HEK293 (cell line): ENCODE measurements at regions not wholly inside any gene's neighbourhood (a gene's known extent, or its start where the extent isn't known, plus 50 kb on each side); places are given as distances from the start of the nearest gene placed in this dataset.

Experiments
- CTCF ChIA-PET: fragments of 350-600 bp; formaldehyde crosslinking; extraction: SDS; loops from one replicate; lab custom pipeline; 2021; ENCODE audit warnings: antibody characterized with exemption; lab: Yijun Ruan, JAX
- POLR2A ChIA-PET: fragments of 300-600 bp; formaldehyde crosslinking; extraction: SDS; loops from one replicate; lab custom pipeline; 2020; ENCODE audit warnings: antibody characterized with exemption, inconsistent platforms; lab: Yijun Ruan, JAX
- H3K27ac ChIP-seq: fragments of 200-500 bp; sonication (Bioruptor generic); 2 replicates; pipeline ENCODE4 v1.5.1; 2014; ENCODE audit warnings: low read depth, low read length, control low read depth, inconsistent platforms; ENCODE audit errors: extremely low read depth
- H3K36me3 ChIP-seq, 2 experiments: fragments of 200-500 bp in 1 of 2; sonication (Bioruptor generic) in 1 of 2; 1 replicate in 1 of 2; 2 replicates in 1 of 2; pipeline ENCODE4 v1.5.1; 2014 to 2017; ENCODE audit warnings: inconsistent platforms in 2 of 2, low read length in 2 of 2; ENCODE audit not compliant: control insufficient read depth in 2 of 2, insufficient read depth in 1 of 2
- H3K4me1 ChIP-seq: fragments of 200-500 bp; sonication (Bioruptor generic); 2 replicates; pipeline ENCODE4 v1.5.1; 2014; ENCODE audit warnings: mild to moderate bottlenecking, low read length, inconsistent platforms; ENCODE audit not compliant: control insufficient read depth, insufficient read depth
- H3K4me3 ChIP-seq: 2 replicates; pipeline ENCODE4 v1.5.1; 2011; ENCODE audit warnings: low read depth, mild to moderate bottlenecking, control low read depth, low read length, moderate library complexity
- H3K9me3 ChIP-seq: fragments of 200-500 bp; sonication (Bioruptor generic); 2 replicates; pipeline ENCODE4 v1.5.1; 2014; ENCODE audit warnings: low read depth, low read length, inconsistent platforms; ENCODE audit not compliant: control insufficient read depth, insufficient read depth
- BCL11A ChIP-seq: fragments of 450-650 bp; formaldehyde crosslinking; IDR thresholded peaks from 2 replicates; pipeline ENCODE4 v1.5.1; 2016; ENCODE audit warnings: low read depth, missing biosample characterization, missing genetic modification characterization
- FEZF1 ChIP-seq: fragments of 450-650 bp; formaldehyde crosslinking; IDR thresholded peaks from 2 replicates; pipeline ENCODE4 v1.5.1; 2016; ENCODE audit warnings: missing biosample characterization, missing genetic modification characterization
- GLIS2 ChIP-seq: fragments of 450-650 bp; formaldehyde crosslinking; IDR thresholded peaks from 2 replicates; pipeline ENCODE4 v1.5.1; 2016; ENCODE audit warnings: missing biosample characterization, missing genetic modification characterization
- KLF1 ChIP-seq: fragments of 450-650 bp; formaldehyde crosslinking; IDR thresholded peaks from 2 replicates; pipeline ENCODE4 v1.5.1; 2016; ENCODE audit warnings: missing biosample characterization, missing genetic modification characterization
- KLF7 ChIP-seq: fragments of 450-650 bp; formaldehyde crosslinking; IDR thresholded peaks from 2 replicates; pipeline ENCODE4 v1.5.1; 2016; ENCODE audit warnings: missing biosample characterization, missing genetic modification characterization, borderline replicate concordance
- OSR2 ChIP-seq: fragments of 450-650 bp; formaldehyde crosslinking; IDR thresholded peaks from 2 replicates; pipeline ENCODE4 v1.5.1; 2016; ENCODE audit warnings: missing biosample characterization, missing genetic modification characterization
- ZBTB17 ChIP-seq: fragments of 450-650 bp; formaldehyde crosslinking; IDR thresholded peaks from 2 replicates; pipeline ENCODE4 v1.5.1; 2016; ENCODE audit warnings: missing biosample characterization, missing genetic modification characterization
- ZBTB21 ChIP-seq: fragments of 450-650 bp; formaldehyde crosslinking; IDR thresholded peaks from 2 replicates; pipeline ENCODE4 v1.5.1; 2017; ENCODE audit warnings: missing biosample characterization, missing genetic modification characterization
- ZIC2 ChIP-seq: fragments of 450-650 bp; formaldehyde crosslinking; IDR thresholded peaks from 2 replicates; pipeline ENCODE4 v1.5.1; 2016; ENCODE audit warnings: missing biosample characterization, missing genetic modification characterization
- ZNF174 ChIP-seq: fragments of 450-650 bp; formaldehyde crosslinking; IDR thresholded peaks from 2 replicates; pipeline ENCODE4 v1.5.0; 2017; ENCODE audit warnings: missing biosample characterization, mild to moderate bottlenecking, missing genetic modification characterization
- ZNF341 ChIP-seq: fragments of 450-650 bp; formaldehyde crosslinking; IDR thresholded peaks from 2 replicates; pipeline ENCODE4; 2016; ENCODE audit warnings: low read depth, missing biosample characterization, missing genetic modification characterization
- ZNF350 ChIP-seq: fragments of 450-650 bp; formaldehyde crosslinking; IDR thresholded peaks from 2 replicates; pipeline ENCODE4 v1.5.0; 2017; ENCODE audit warnings: missing biosample characterization, mild to moderate bottlenecking, missing genetic modification characterization
- ZNF394 ChIP-seq: fragments of 450-650 bp; formaldehyde crosslinking; IDR thresholded peaks from 2 replicates; pipeline ENCODE4 v1.5.1; 2016; ENCODE audit warnings: missing biosample characterization, missing genetic modification characterization, mild to moderate bottlenecking, moderate library complexity, borderline replicate concordance
- ZNF398 ChIP-seq: fragments of 450-650 bp; formaldehyde crosslinking; IDR thresholded peaks from 2 replicates; pipeline ENCODE4 v1.5.1; 2017; ENCODE audit warnings: missing biosample characterization, missing genetic modification characterization
- ZNF548 ChIP-seq: fragments of 450-650 bp; formaldehyde crosslinking; IDR thresholded peaks from 2 replicates; pipeline ENCODE4 v1.5.1; 2016; ENCODE audit warnings: missing biosample characterization, missing genetic modification characterization
- ZNF596 ChIP-seq: fragments of 450-650 bp; IDR thresholded peaks from 2 replicates; pipeline ENCODE4 v1.5.0; 2018; ENCODE audit warnings: missing biosample characterization, mild to moderate bottlenecking, missing genetic modification characterization, moderate library complexity
- ZNF610 ChIP-seq: fragments of 450-650 bp; formaldehyde crosslinking; IDR thresholded peaks from 2 replicates; pipeline ENCODE4 v1.5.1; 2016; ENCODE audit warnings: missing biosample characterization, missing genetic modification characterization, borderline replicate concordance
- ZNF624 ChIP-seq: fragments of 450-650 bp; formaldehyde crosslinking; IDR thresholded peaks from 2 replicates; pipeline ENCODE4 v1.5.1; 2017; ENCODE audit warnings: missing biosample characterization, missing genetic modification characterization
- ZNF785 ChIP-seq: fragments of 450-650 bp; formaldehyde crosslinking; IDR thresholded peaks from 2 replicates; pipeline ENCODE4 v1.5.1; 2016; ENCODE audit warnings: missing biosample characterization, missing genetic modification characterization
- ZNF791 ChIP-seq: fragments of 450-650 bp; formaldehyde crosslinking; IDR thresholded peaks from 2 replicates; pipeline ENCODE4 v1.5.1; 2016; ENCODE audit warnings: missing biosample characterization, missing genetic modification characterization
- ZSCAN16 ChIP-seq: fragments of 450-650 bp; formaldehyde crosslinking; IDR thresholded peaks from 2 replicates; pipeline ENCODE4 v1.5.1; 2016; ENCODE audit warnings: missing biosample characterization, missing genetic modification characterization
- ZSCAN23 ChIP-seq: fragments of 450-650 bp; formaldehyde crosslinking; IDR thresholded peaks from 2 replicates; pipeline ENCODE4 v1.5.1; 2016; ENCODE audit warnings: missing biosample characterization, missing genetic modification characterization
- TF ChIP-seq, protein P1 (sequence below): fragments of 450-650 bp; formaldehyde crosslinking; IDR thresholded peaks from 2 replicates; pipeline ENCODE4 v1.5.1; 2017; ENCODE audit warnings: missing biosample characterization, missing genetic modification characterization
- TF ChIP-seq, protein P2 (sequence below): fragments of 450-650 bp; formaldehyde crosslinking; IDR thresholded peaks from 2 replicates; pipeline ENCODE4 v1.5.1; 2016; ENCODE audit warnings: missing biosample characterization, missing genetic modification characterization
- TF ChIP-seq, protein P3 (sequence below): fragments of 450-650 bp; formaldehyde crosslinking; IDR thresholded peaks from 2 replicates; pipeline ENCODE4 v1.5.1; 2016; ENCODE audit warnings: missing biosample characterization, missing genetic modification characterization
- TF ChIP-seq, protein P4 (sequence below): fragments of 450-650 bp; formaldehyde crosslinking; IDR thresholded peaks from 2 replicates; pipeline ENCODE4 v1.5.1; 2016; ENCODE audit warnings: missing biosample characterization, missing genetic modification characterization

- TF ChIP-seq FEZF1 (tag by site-specific recombination) (no peak), ZBTB21 (tag by site-specific recombination) (no peak), ZNF341 (tag by site-specific recombination) (no peak), ZNF350 (tag by site-specific recombination) (no peak), ZNF624 (tag by site-specific recombination) (no peak), ZBTB17 (tag by site-specific recombination) (no peak), ZNF785 (no peak), ZNF398 (tag by site-specific recombination) (no peak), ZSCAN23 (no peak)
- TF ChIP-seq, protein P1, sequence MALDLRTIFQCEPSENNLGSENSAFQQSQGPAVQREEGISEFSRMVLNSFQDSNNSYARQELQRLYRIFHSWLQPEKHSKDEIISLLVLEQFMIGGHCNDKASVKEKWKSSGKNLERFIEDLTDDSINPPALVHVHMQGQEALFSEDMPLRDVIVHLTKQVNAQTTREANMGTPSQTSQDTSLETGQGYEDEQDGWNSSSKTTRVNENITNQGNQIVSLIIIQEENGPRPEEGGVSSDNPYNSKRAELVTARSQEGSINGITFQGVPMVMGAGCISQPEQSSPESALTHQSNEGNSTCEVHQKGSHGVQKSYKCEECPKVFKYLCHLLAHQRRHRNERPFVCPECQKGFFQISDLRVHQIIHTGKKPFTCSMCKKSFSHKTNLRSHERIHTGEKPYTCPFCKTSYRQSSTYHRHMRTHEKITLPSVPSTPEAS (tag by site-specific recombination), result no peak
- TF ChIP-seq, protein P2, sequence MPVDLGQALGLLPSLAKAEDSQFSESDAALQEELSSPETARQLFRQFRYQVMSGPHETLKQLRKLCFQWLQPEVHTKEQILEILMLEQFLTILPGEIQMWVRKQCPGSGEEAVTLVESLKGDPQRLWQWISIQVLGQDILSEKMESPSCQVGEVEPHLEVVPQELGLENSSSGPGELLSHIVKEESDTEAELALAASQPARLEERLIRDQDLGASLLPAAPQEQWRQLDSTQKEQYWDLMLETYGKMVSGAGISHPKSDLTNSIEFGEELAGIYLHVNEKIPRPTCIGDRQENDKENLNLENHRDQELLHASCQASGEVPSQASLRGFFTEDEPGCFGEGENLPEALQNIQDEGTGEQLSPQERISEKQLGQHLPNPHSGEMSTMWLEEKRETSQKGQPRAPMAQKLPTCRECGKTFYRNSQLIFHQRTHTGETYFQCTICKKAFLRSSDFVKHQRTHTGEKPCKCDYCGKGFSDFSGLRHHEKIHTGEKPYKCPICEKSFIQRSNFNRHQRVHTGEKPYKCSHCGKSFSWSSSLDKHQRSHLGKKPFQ (tag by site-specific recombination), result no peak
- TF ChIP-seq, protein P3, sequence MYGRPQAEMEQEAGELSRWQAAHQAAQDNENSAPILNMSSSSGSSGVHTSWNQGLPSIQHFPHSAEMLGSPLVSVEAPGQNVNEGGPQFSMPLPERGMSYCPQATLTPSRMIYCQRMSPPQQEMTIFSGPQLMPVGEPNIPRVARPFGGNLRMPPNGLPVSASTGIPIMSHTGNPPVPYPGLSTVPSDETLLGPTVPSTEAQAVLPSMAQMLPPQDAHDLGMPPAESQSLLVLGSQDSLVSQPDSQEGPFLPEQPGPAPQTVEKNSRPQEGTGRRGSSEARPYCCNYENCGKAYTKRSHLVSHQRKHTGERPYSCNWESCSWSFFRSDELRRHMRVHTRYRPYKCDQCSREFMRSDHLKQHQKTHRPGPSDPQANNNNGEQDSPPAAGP, result no peak
Measured at GRCh38 chr9:17955409-17955808, 376.5 kb downstream of the SH3GL2 start (continued).

- H3K4me3 ChIP-seq, result no peak overlapping the region
- no peaks in the 10 kb centered on the region for H3K4me1 ChIP-seq
- CTCF ChIA-PET, result interaction anchor here (0.5 kb wide), 1 partner anchor 1540 kb away, joined by 3 read pairs; no protein-coding TSS in a partner anchor
- TF ChIP-seq ZNF791 (tag by site-specific recombination), result no peak
- TF ChIP-seq ZNF596 (tag by site-specific recombination), result no peak
- no peak for TF ChIP-seq ZSCAN16
- TF ChIP-seq OSR2 (tag by site-specific recombination), result no peak
- no peak for TF ChIP-seq ZNF610 (tag by site-specific recombination)
- no peak for TF ChIP-seq ZNF174
- no peak for TF ChIP-seq ZIC2 (tag by site-specific recombination)
- POLR2A ChIA-PET, result no interaction called here
- H3K9me3 ChIP-seq, result no peaks in the 10 kb centered on the region
- H3K36me3 ChIP-seq, result no peaks in the 10 kb centered on the region
- H3K27ac ChIP-seq, result no peak overlapping the region
Measured at GRCh38 chr9:17958363-17958762, 379.5 kb downstream of the SH3GL2 start.

DNA sequence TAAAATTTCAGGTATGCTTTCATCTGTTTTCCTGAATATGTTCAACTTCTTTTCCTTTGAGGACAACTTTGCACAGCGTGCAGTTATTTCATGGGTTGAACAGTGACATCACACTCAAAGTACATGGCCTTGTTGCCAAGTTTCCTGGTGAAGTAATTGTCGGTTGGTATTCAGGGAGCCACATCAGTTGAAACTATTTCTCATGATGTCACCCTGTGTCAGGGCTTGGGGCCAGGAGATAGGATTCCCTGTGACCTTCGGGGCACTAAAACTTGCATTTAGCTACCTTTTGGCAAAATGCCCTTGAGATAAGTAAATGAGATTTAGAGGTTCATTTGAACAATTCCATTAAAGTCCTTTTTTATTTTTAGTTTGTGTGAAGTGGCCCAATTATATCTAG, 383.9 kb downstream of the SH3GL2 start:
- Histone ChIP-seq H3K9me3 (no peaks in the 10 kb centered on the region), H3K36me3 (no peaks in the 10 kb centered on the region), H3K27ac (no peak overlapping the region), H3K4me1 (no peaks in the 10 kb centered on the region), H3K4me3 (no peak overlapping the region)
- ChIA-PET POLR2A (no interaction called here), CTCF (interaction anchor here (0.8 to 1.4 kb wide), 4 partner anchors 16 to 480 kb away, joined by 3 to 5 read pairs (median 4); no protein-coding TSS in a partner anchor)
- TF ChIP-seq, protein P4, sequence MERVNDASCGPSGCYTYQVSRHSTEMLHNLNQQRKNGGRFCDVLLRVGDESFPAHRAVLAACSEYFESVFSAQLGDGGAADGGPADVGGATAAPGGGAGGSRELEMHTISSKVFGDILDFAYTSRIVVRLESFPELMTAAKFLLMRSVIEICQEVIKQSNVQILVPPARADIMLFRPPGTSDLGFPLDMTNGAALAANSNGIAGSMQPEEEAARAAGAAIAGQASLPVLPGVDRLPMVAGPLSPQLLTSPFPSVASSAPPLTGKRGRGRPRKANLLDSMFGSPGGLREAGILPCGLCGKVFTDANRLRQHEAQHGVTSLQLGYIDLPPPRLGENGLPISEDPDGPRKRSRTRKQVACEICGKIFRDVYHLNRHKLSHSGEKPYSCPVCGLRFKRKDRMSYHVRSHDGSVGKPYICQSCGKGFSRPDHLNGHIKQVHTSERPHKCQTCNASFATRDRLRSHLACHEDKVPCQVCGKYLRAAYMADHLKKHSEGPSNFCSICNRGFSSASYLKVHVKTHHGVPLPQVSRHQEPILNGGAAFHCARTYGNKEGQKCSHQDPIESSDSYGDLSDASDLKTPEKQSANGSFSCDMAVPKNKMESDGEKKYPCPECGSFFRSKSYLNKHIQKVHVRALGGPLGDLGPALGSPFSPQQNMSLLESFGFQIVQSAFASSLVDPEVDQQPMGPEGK (tag by site-specific recombination), result 0 out of 2 replicates have a peak, but pooled peaks have one; percentile 23
- TF ChIP-seq GLIS2 (tag by site-specific recombination) (no peak), ZNF394 (tag by site-specific recombination) (peak; percentile 54; the same call in 1 of the 2 replicates), KLF7 (no peak), ZNF548 (tag by site-specific recombination) (no peak), KLF1 (tag by site-specific recombination) (no peak), BCL11A (tag by site-specific recombination) (0 out of 2 replicates have a peak, but pooled peaks have one; percentile 12)
- TF ChIP-seq, protein P2 (tag by site-specific recombination), result no peak
